HepG2 (cell line): ENCODE measurements at regions not wholly inside any gene's neighbourhood (a gene's known extent, or its start where the extent isn't known, plus 50 kb on each side); places are given as distances from the start of the nearest gene placed in this dataset.

ENCODE experiments used
- CBX2 ChIP-seq, 2 experiments: fragments of 200-600 bp in 1 of 2; sonication (generic); formaldehyde crosslinking in 1 of 2; IDR thresholded peaks; 2 replicates each; pipeline versions ENCODE4 v1.7.0 to v1.8.1; 2018 to 2022; ENCODE audit warnings: low read depth in 2 of 2, low read length in 1 of 2, mild to moderate bottlenecking in 1 of 2, missing genetic modification reagents in 1 of 2
- EP300 ChIP-seq, 3 experiments: sonication (generic) in 1 of 3; formaldehyde crosslinking in 1 of 3; IDR thresholded peaks; 2 replicates each; pipeline versions ENCODE4 v1.5.1 to v1.6.1; 2011 to 2020; ENCODE audit warnings: low read depth in 2 of 3, low read length in 2 of 3, borderline replicate concordance in 1 of 3, improper control_type of control experiment in 1 of 3, mild to moderate bottlenecking in 1 of 3, missing genetic modification reagents in 1 of 3, moderate library complexity in 1 of 3
- NCOA2 ChIP-seq: sonication (generic); formaldehyde crosslinking; IDR thresholded peaks from 2 replicates; pipeline ENCODE4 v1.8.0; 2022; ENCODE audit warnings: inconsistent platforms
- NR1H2 ChIP-seq: sonication (generic); formaldehyde crosslinking; IDR thresholded peaks from 2 replicates; pipeline ENCODE4 v1.8.1; 2022; ENCODE audit warnings: low read depth, missing genetic modification reagents, borderline replicate concordance
- RAD21 ChIP-seq: fragments of 450-650 bp; formaldehyde crosslinking; IDR thresholded peaks from 2 replicates; pipeline ENCODE4 v1.5.0; 2020; ENCODE audit warnings: mild to moderate bottlenecking
- SNRNP70 ChIP-seq: fragments of 200-400 bp; formaldehyde crosslinking; IDR thresholded peaks from 2 replicates; pipeline ENCODE4 v1.6.1; 2017; ENCODE audit warnings: mild to moderate bottlenecking, low read depth, low read length, moderate library complexity
- U2AF2 ChIP-seq: fragments of 200-400 bp; formaldehyde crosslinking; IDR thresholded peaks from 2 replicates; pipeline ENCODE4 v1.6.1; 2017; ENCODE audit warnings: low read depth, mild to moderate bottlenecking, low read length
- ZNF274 ChIP-seq: sonication (generic); formaldehyde crosslinking; IDR thresholded peaks from 2 replicates; pipeline ENCODE4 v1.5.1; 2020; ENCODE audit warnings: mild to moderate bottlenecking, missing genetic modification reagents
- ZNF331 ChIP-seq: sonication (generic); formaldehyde crosslinking; IDR thresholded peaks from 2 replicates; pipeline ENCODE4 v1.4.0; 2020; ENCODE audit warnings: missing genetic modification reagents
- TF ChIP-seq, protein P1 (sequence below): sonication (generic); formaldehyde crosslinking; IDR thresholded peaks from 2 replicates; pipeline ENCODE4 v1.5.0; 2020; ENCODE audit warnings: mild to moderate bottlenecking, missing genetic modification reagents, moderate library complexity
- TF ChIP-seq, protein P2 (sequence below): sonication (generic); formaldehyde crosslinking; IDR thresholded peaks from 2 replicates; pipeline ENCODE4 v1.4.0; 2020; ENCODE audit warnings: missing genetic modification reagents

DNA sequence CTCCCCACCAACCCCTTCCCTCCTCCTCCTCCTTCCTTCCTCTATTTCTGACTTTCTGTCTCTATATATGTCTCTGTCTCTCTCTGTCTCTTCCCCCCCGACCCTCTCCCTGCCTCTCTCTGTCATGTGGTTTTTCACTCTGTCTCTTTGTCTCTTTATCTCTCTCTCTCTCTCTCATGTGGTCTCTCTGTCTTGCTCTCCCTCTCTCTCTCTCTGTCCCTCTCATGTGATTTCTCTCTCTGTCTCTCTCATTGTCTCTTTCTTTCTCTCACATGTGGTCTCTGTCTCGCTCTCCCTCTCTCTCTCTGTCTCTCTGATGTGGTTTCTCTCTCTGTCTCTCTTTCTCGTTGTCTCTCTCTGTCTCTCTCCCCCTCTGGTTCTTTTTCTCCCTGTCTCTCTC, 59.3 kb downstream of the PHETA1 start:
- TF ChIP-seq U2AF2: no peak
- TF ChIP-seq, protein P1, sequence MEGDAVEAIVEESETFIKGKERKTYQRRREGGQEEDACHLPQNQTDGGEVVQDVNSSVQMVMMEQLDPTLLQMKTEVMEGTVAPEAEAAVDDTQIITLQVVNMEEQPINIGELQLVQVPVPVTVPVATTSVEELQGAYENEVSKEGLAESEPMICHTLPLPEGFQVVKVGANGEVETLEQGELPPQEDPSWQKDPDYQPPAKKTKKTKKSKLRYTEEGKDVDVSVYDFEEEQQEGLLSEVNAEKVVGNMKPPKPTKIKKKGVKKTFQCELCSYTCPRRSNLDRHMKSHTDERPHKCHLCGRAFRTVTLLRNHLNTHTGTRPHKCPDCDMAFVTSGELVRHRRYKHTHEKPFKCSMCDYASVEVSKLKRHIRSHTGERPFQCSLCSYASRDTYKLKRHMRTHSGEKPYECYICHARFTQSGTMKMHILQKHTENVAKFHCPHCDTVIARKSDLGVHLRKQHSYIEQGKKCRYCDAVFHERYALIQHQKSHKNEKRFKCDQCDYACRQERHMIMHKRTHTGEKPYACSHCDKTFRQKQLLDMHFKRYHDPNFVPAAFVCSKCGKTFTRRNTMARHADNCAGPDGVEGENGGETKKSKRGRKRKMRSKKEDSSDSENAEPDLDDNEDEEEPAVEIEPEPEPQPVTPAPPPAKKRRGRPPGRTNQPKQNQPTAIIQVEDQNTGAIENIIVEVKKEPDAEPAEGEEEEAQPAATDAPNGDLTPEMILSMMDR (CRISPR knock-in tag): no peak
- no peak for TF ChIP-seq CBX2 (IDR thresholded peaks at IDR 0.05; ENCODE audit: low read depth, low read length)
- no peak for TF ChIP-seq CBX2 (CRISPR knock-in tag; IDR thresholded peaks at IDR 0.05; ENCODE audit: low read depth)
- TF ChIP-seq, protein P2, sequence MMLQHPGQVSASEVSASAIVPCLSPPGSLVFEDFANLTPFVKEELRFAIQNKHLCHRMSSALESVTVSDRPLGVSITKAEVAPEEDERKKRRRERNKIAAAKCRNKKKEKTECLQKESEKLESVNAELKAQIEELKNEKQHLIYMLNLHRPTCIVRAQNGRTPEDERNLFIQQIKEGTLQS (CRISPR knock-in tag): no peak
- no peak for TF ChIP-seq NCOA2
- no peak for TF ChIP-seq NR1H2 (CRISPR knock-in tag)
- no peak for TF ChIP-seq ZNF274 (CRISPR knock-in tag)
- no peak for TF ChIP-seq SNRNP70
- TF ChIP-seq EP300 (IDR thresholded peaks at IDR 0.05; ENCODE audit: low read depth in 2 of 2, low read length in 2 of 2): no peak
- TF ChIP-seq EP300 (CRISPR knock-in tag; IDR thresholded peaks at IDR 0.05; ENCODE audit: borderline replicate concordance): no peak
- no peak for TF ChIP-seq RAD21 (CRISPR knock-in tag)
- no peak for TF ChIP-seq ZNF331 (CRISPR knock-in tag)
